ENCODE measurements at regions not wholly inside any gene's neighbourhood (a gene's known extent, or its start where the extent isn't known, plus 50 kb on each side); places are given as distances from the start of the nearest gene placed in this dataset.

GRCh38 chr17:5635949-5636348, 51.6 kb upstream of the NLRP1 start:
- DNase-seq, result no peak
- intact Hi-C loops (cut with DNase I), result no loop called here

- intact Hi-C loops (cut with DNase I), result no loop called here
- no peak for DNase-seq
These were observed 54.3 kb upstream of the NLRP1 start for GRCh38 chr17:5638596-5638995.

GRCh38 chr17:5640726-5641125, 56.4 kb upstream of the NLRP1 start:
- DNase-seq, result no peak
- intact Hi-C loops (cut with DNase I), result no loop called here

GRCh38 chr17:5642752-5643151, 58.4 kb upstream of the NLRP1 start:
- intact Hi-C loops (cut with DNase I), result no loop called here
- no peak for DNase-seq

GRCh38 chr17:5644065-5644464, 59.8 kb upstream of the NLRP1 start:
- peak in 2 of 10 donors; percentile 29 to 59 for DNase-seq
- intact Hi-C loops (cut with DNase I), result no loop called here

- intact Hi-C loops (cut with DNase I), result loop anchor here (10.0 kb wide), 1 partner anchor 57 kb away; no protein-coding TSS in a partner anchor
- DNase-seq, result peak in 1 of 10 donors; percentile 8
These were observed 67.0 kb upstream of the NLRP1 start for GRCh38 chr17:5651348-5651747.

GRCh38 chr17:5661491-5662125, 77.3 kb upstream of the NLRP1 start:
- intact Hi-C loops (cut with DNase I), result no loop called here

GRCh38 chr17:5662409-5663085, 78.2 kb upstream of the NLRP1 start:
- peak in 1 of 10 donors; percentile 52 for DNase-seq
- intact Hi-C loops (cut with DNase I), result no loop called here

More at GRCh38 chr17:5661491-5662125, 77.3 kb upstream of the NLRP1 start:
- DNase-seq, result peak in 1 of 10 donors; percentile 37

- intact Hi-C loops (cut with DNase I), result no loop called here
- DNase-seq, result peak in 3 of 10 donors; percentile 5 to 87 (median 11)
These were observed 80.9 kb upstream of the NLRP1 start for GRCh38 chr17:5665164-5665563.

- DNase-seq, result no peak
- intact Hi-C loops (cut with DNase I), result no loop called here
These were observed 83.6 kb upstream of the NLRP1 start for GRCh38 chr17:5667871-5668270.

- intact Hi-C loops (cut with DNase I), result no loop called here
- DNase-seq, result no peak
These were observed 84.3 kb upstream of the NLRP1 start for GRCh38 chr17:5668557-5669138.

- intact Hi-C loops (cut with DNase I), result no loop called here
- no peak for DNase-seq
These were observed 84.9 kb upstream of the NLRP1 start for GRCh38 chr17:5669191-5669590.

GRCh38 chr17:5672141-5672540, 87.8 kb upstream of the NLRP1 start:
- DNase-seq, result no peak

GRCh38 chr17:5672815-5673430, 88.6 kb upstream of the NLRP1 start:
- intact Hi-C loops (cut with DNase I), result no loop called here
- DNase-seq, result no peak

More at GRCh38 chr17:5672141-5672540, 87.8 kb upstream of the NLRP1 start:
- intact Hi-C loops (cut with DNase I), result no loop called here

- DNase-seq, result no peak
- intact Hi-C loops (cut with DNase I), result no loop called here
These were observed 91.5 kb upstream of the NLRP1 start for GRCh38 chr17:5675625-5676421.

- DNase-seq, result no peak
- intact Hi-C loops (cut with DNase I), result no loop called here
These were observed 93.3 kb upstream of the NLRP1 start for GRCh38 chr17:5677620-5678019.

- intact Hi-C loops (cut with DNase I), result no loop called here
- no peak for DNase-seq
These were observed 93.9 kb upstream of the NLRP1 start for GRCh38 chr17:5678171-5678570.

- no peak for DNase-seq
- intact Hi-C loops (cut with DNase I), result no loop called here
These were observed 96.5 kb upstream of the NLRP1 start for GRCh38 chr17:5680766-5681165.

- DNase-seq, result no peak
- intact Hi-C loops (cut with DNase I), result no loop called here
These were observed 98.9 kb upstream of the NLRP1 start for GRCh38 chr17:5683241-5683640.

- DNase-seq, result no peak
- intact Hi-C loops (cut with DNase I), result no loop called here
These were observed 101.8 kb upstream of the NLRP1 start for GRCh38 chr17:5686074-5686635.

Data from posterior cingulate gyrus (tissue), 11 donors.